Lower leg skin (tissue), 3 donors: ENCODE measurements at regions not wholly inside any gene's neighbourhood (a gene's known extent, or its start where the extent isn't known, plus 50 kb on each side); places are given as distances from the start of the nearest gene placed in this dataset.

Experiments used
- POLR2A ChIP-seq, 2 donors: fragments of 450-650 bp; IDR thresholded peaks; one replicate each; pipeline ENCODE4 v1.6.1; 2016 to 2017; ENCODE audit warnings: antibody characterized with exemption in 2 of 2, mild to moderate bottlenecking in 1 of 2, moderate library complexity in 1 of 2
- TF ChIP-seq, protein P1 (sequence below), 3 donors: fragments of 450-650 bp; IDR thresholded peaks; one replicate each; pipeline ENCODE4 v1.5.1; 2016; ENCODE audit warnings: antibody characterized with exemption in 3 of 3, mild to moderate bottlenecking in 3 of 3, moderate library complexity in 2 of 3

DNA sequence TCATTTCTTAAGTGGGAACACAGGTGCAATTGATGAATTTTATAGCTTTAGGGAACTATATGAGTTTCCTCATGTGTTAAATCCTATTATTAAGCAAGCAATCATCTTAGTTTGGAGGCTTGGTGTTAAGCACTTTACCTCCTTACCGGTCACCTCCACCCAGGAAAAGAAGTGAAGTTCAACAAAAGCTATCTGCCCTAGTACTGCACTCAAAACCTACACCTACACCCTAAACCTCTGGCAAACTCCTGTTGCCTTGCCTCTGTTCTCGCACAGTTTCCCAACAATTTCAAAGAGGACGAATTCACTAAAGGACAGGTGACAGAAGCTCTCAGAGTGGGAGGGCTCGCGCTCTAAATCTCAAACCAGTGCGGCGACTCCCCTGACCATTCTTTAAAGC lies 85.7 kb upstream of the TENT5D start:
- TF ChIP-seq, protein P1, sequence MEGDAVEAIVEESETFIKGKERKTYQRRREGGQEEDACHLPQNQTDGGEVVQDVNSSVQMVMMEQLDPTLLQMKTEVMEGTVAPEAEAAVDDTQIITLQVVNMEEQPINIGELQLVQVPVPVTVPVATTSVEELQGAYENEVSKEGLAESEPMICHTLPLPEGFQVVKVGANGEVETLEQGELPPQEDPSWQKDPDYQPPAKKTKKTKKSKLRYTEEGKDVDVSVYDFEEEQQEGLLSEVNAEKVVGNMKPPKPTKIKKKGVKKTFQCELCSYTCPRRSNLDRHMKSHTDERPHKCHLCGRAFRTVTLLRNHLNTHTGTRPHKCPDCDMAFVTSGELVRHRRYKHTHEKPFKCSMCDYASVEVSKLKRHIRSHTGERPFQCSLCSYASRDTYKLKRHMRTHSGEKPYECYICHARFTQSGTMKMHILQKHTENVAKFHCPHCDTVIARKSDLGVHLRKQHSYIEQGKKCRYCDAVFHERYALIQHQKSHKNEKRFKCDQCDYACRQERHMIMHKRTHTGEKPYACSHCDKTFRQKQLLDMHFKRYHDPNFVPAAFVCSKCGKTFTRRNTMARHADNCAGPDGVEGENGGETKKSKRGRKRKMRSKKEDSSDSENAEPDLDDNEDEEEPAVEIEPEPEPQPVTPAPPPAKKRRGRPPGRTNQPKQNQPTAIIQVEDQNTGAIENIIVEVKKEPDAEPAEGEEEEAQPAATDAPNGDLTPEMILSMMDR (IDR thresholded peaks at IDR 0.05), result no peak
- no peak for TF ChIP-seq POLR2A (IDR thresholded peaks at IDR 0.05)
